Stimulated activated CD8-positive, alpha-beta memory T cell treated with anti-CD3 and anti-CD28 coated beads, Interleukin-12 subunit alpha, Interleukin-12 subunit beta, amount 100 ng/mL, for 24 hours (primary cell): ENCODE measurements at regions not wholly inside any gene's neighbourhood (a gene's known extent, or its start where the extent isn't known, plus 50 kb on each side); places are given as distances from the start of the nearest gene placed in this dataset.

Experiments
- DNase-seq: peaks from one replicate; pipeline ENCODE4 v3.0.0-alpha.2; 2020; ENCODE audit errors: extremely low read depth

- no peak for DNase-seq
Measured at GRCh38 chr6:139687055-139687454, 312.6 kb upstream of the CITED2 start.

GRCh38 chr6:139686308-139686707 lies 311.9 kb upstream of the CITED2 start:
- DNase-seq, result no peak

GRCh38 chr6:139685009-139685408 lies 310.6 kb upstream of the CITED2 start:
- DNase-seq, result no peak

- no peak for DNase-seq
Measured at GRCh38 chr6:139680819-139681218, 306.4 kb upstream of the CITED2 start.

- no peak for DNase-seq
Measured at GRCh38 chr6:139679516-139680179, 305.2 kb upstream of the CITED2 start.

- no peak for DNase-seq
Measured at GRCh38 chr6:139676718-139677117, 302.3 kb upstream of the CITED2 start.

GRCh38 chr6:139666284-139666683 lies 291.8 kb upstream of the CITED2 start:
- DNase-seq, result no peak

- DNase-seq, result no peak
Measured at GRCh38 chr6:139663996-139664395, 289.5 kb upstream of the CITED2 start.

GRCh38 chr6:139659711-139660110 lies 285.3 kb upstream of the CITED2 start:
- no peak for DNase-seq

GRCh38 chr6:139659196-139659595 lies 284.7 kb upstream of the CITED2 start:
- no peak for DNase-seq

- DNase-seq, result no peak
Measured at GRCh38 chr6:139657119-139657518, 282.7 kb upstream of the CITED2 start.

GRCh38 chr6:139655783-139656705 lies 281.6 kb upstream of the CITED2 start:
- DNase-seq, result no peak

GRCh38 chr6:139654888-139655782 lies 280.7 kb upstream of the CITED2 start:
- no peak for DNase-seq

GRCh38 chr6:139654309-139654708 lies 279.9 kb upstream of the CITED2 start:
- no peak for DNase-seq

GRCh38 chr6:139653111-139653510 lies 278.7 kb upstream of the CITED2 start:
- DNase-seq, result no peak

- no peak for DNase-seq
Measured at GRCh38 chr6:139650941-139651340, 276.5 kb upstream of the CITED2 start.

GRCh38 chr6:139649732-139650131 lies 275.3 kb upstream of the CITED2 start:
- no peak for DNase-seq

GRCh38 chr6:139649128-139649527 lies 274.7 kb upstream of the CITED2 start:
- DNase-seq, result no peak

GRCh38 chr6:139648430-139649000 lies 274.1 kb upstream of the CITED2 start:
- DNase-seq, result no peak

- DNase-seq, result no peak
Measured at GRCh38 chr6:139647841-139648240, 273.4 kb upstream of the CITED2 start.

- DNase-seq, result no peak
Measured at GRCh38 chr6:139647016-139647415, 272.6 kb upstream of the CITED2 start.

GRCh38 chr6:139644821-139645220 lies 270.4 kb upstream of the CITED2 start:
- no peak for DNase-seq
